Esophagus (tissue), 2 donors: ENCODE measurements at regions not wholly inside any gene's neighbourhood (a gene's known extent, or its start where the extent isn't known, plus 50 kb on each side); places are given as distances from the start of the nearest gene placed in this dataset.
"Not testable (repeated sequence)": the region's sequence is repeated elsewhere in the genome, so short reads cannot be mapped to it uniquely, and the experiment has no call there.

ENCODE experiments used
- H3K27ac ChIP-seq, 2 donors: one replicate each; pipeline ENCODE4 v1.5.1; 2013; ENCODE audit warnings: low read depth in 2 of 2, mild to moderate bottlenecking in 2 of 2, inconsistent platforms in 1 of 2, low read length in 1 of 2, moderate library complexity in 1 of 2
- H3K27me3 ChIP-seq, 2 donors: one replicate each; pipeline ENCODE4 v1.6.1; 2013; ENCODE audit warnings: low read length in 2 of 2, control low read depth in 1 of 2, mild to moderate bottlenecking in 1 of 2; ENCODE audit not compliant: insufficient read depth in 2 of 2, control insufficient read depth in 1 of 2
- H3K36me3 ChIP-seq, 2 donors: one replicate each; pipeline ENCODE4 v1.6.1; 2013; ENCODE audit warnings: low read length in 1 of 2; ENCODE audit not compliant: control insufficient read depth in 2 of 2, insufficient read depth in 2 of 2
- H3K4me1 ChIP-seq, 2 donors: one replicate each; pipeline ENCODE4 v1.6.1; 2013; ENCODE audit warnings: low read length in 1 of 2; ENCODE audit not compliant: control insufficient read depth in 2 of 2, insufficient read depth in 2 of 2
- H3K4me3 ChIP-seq, 2 donors: one replicate each; pipeline ENCODE4 v1.5.1; 2013; ENCODE audit warnings: low read length in 2 of 2, mild to moderate bottlenecking in 2 of 2, low read depth in 1 of 2, moderate library complexity in 1 of 2
- H3K9me3 ChIP-seq, 2 donors: one replicate each; pipeline ENCODE4 v1.6.1; 2013; ENCODE audit warnings: mild to moderate bottlenecking in 2 of 2, low read depth in 1 of 2, low read length in 1 of 2, moderate library complexity in 1 of 2; ENCODE audit not compliant: control insufficient read depth in 2 of 2, insufficient read depth in 1 of 2
- WGBS, 2 donors: extraction: QIAGEN DNeasy Blood & Tissue Kit; methylation state at CpG; one replicate each; pipeline ENCODE4 v1.1.7; 2013; 5-methylcytosine and 5-hydroxymethylcytosine counted together
- donor health status: healthy with polysubstance abuse.
- donor health status: Bipolar disorder and iron deficiency.

GRCh38 chr6:92263864-92264263 lies 1155.5 kb downstream of the EPHA7 start:
- Histone ChIP-seq H3K27me3 (no peaks in the 10 kb centered on the region), H3K27ac (no peak overlapping the region), H3K4me1 (no peaks in the 10 kb centered on the region), H3K9me3 (peaks cover 0 to 1% of the 10 kb centered on the region in 2 donors), H3K4me3 (no peak overlapping the region), H3K36me3 (no peaks in the 10 kb centered on the region)
- 63 to 66% methylated on average over 6 of the region's 6 CpGs for WGBS, 2 donors

- H3K9me3 ChIP-seq = no peaks in the 10 kb centered on the region
- no peaks in the 10 kb centered on the region for H3K36me3 ChIP-seq
- no peak overlapping the region for H3K27ac ChIP-seq
- H3K4me3 ChIP-seq = no peak overlapping the region
- H3K4me1 ChIP-seq = no peaks in the 10 kb centered on the region
- no peaks in the 10 kb centered on the region for H3K27me3 ChIP-seq
- 62 to 63% methylated on average over 2 of the region's 2 CpGs for WGBS, 2 donors
These were observed 1160.2 kb downstream of the EPHA7 start for GRCh38 chr6:92259171-92259570.

- Histone ChIP-seq H3K4me1 (no peaks in the 10 kb centered on the region), H3K27me3 (no peaks in the 10 kb centered on the region), H3K27ac (no peak overlapping the region), H3K36me3 (no peaks in the 10 kb centered on the region), H3K4me3 (no peak overlapping the region), H3K9me3 (no peaks in the 10 kb centered on the region)
- 65 to 70% methylated on average over 3 of the region's 3 CpGs for WGBS, 2 donors
These were observed 1176.0 kb downstream of the EPHA7 start for GRCh38 chr6:92243315-92243714.

- WGBS, 2 donors = 78 to 86% methylated on average over 1 of the region's 1 CpG
- Histone ChIP-seq H3K4me1 (no peaks in the 10 kb centered on the region), H3K4me3 (no peak overlapping the region), H3K27me3 (no peaks in the 10 kb centered on the region), H3K36me3 (no peaks in the 10 kb centered on the region), H3K9me3 (no peaks in the 10 kb centered on the region), H3K27ac (no peak overlapping the region)
These were observed 1188.1 kb downstream of the EPHA7 start for GRCh38 chr6:92231171-92231701.

- H3K27ac ChIP-seq, H3K9me3 ChIP-seq, H3K4me1 ChIP-seq, H3K36me3 ChIP-seq, H3K4me3 ChIP-seq, H3K27me3 ChIP-seq: not testable (repeated sequence)
- WGBS, 2 donors = 94 to 95% methylated on average over 4 of the region's 4 CpGs
These were observed 1199.4 kb downstream of the EPHA7 start for GRCh38 chr6:92219987-92220386.

- no peaks in the 10 kb centered on the region for H3K4me1 ChIP-seq
- no peaks in the 10 kb centered on the region for H3K27me3 ChIP-seq
- H3K4me3 ChIP-seq = no peak overlapping the region
- H3K27ac ChIP-seq = no peak overlapping the region
- no peaks in the 10 kb centered on the region for H3K9me3 ChIP-seq
- WGBS, 2 donors = 86 to 89% methylated on average over 1 of the region's 1 CpG
- H3K36me3 ChIP-seq = no peaks in the 10 kb centered on the region
These were observed 1202.6 kb downstream of the EPHA7 start for GRCh38 chr6:92216717-92217116.

GRCh38 chr6:92201618-92202017 lies 1217.7 kb downstream of the EPHA7 start:
- Histone ChIP-seq H3K4me3 (no peak overlapping the region), H3K9me3 (no peaks in the 10 kb centered on the region), H3K27ac (no peak overlapping the region), H3K27me3 (no peaks in the 10 kb centered on the region), H3K36me3 (no peaks in the 10 kb centered on the region), H3K4me1 (no peaks in the 10 kb centered on the region)

GRCh38 chr6:92196325-92196724 lies 1223.0 kb downstream of the EPHA7 start:
- Histone ChIP-seq H3K27me3 (no peaks in the 10 kb centered on the region), H3K9me3 (peaks cover 0 to 2% of the 10 kb centered on the region in 2 donors), H3K4me1 (no peaks in the 10 kb centered on the region), H3K36me3 (no peaks in the 10 kb centered on the region), H3K4me3 (no peak overlapping the region), H3K27ac (no peak overlapping the region)
- 11 to 28% methylated on average over 2 of the region's 2 CpGs for WGBS, 2 donors

- Histone ChIP-seq H3K9me3 (peaks cover 0 to 2% of the 10 kb centered on the region in 2 donors), H3K27ac (no peak overlapping the region), H3K27me3 (no peaks in the 10 kb centered on the region), H3K4me1 (no peaks in the 10 kb centered on the region), H3K36me3 (no peaks in the 10 kb centered on the region), H3K4me3 (no peak overlapping the region)
- WGBS, 2 donors = 59 to 74% methylated on average over 5 of the region's 5 CpGs
These were observed 1223.6 kb downstream of the EPHA7 start for GRCh38 chr6:92195796-92196195.

GRCh38 chr6:92188016-92188415 lies 1231.3 kb downstream of the EPHA7 start:
- H3K4me3 ChIP-seq = no peak overlapping the region
- H3K4me1 ChIP-seq = no peaks in the 10 kb centered on the region
- no peaks in the 10 kb centered on the region for H3K9me3 ChIP-seq
- 81 to 88% methylated on average over 1 of the region's 1 CpG for WGBS, 2 donors
- H3K27me3 ChIP-seq = no peaks in the 10 kb centered on the region
- H3K36me3 ChIP-seq = no peaks in the 10 kb centered on the region
- no peak overlapping the region for H3K27ac ChIP-seq
